NCI-H774 (cell line): ENCODE measurements at regions not wholly inside any gene's neighbourhood (a gene's known extent, or its start where the extent isn't known, plus 50 kb on each side); places are given as distances from the start of the nearest gene placed in this dataset.

Experiments
- DNase-seq: peaks from one replicate; lab custom pipeline; 2025; lab: John Stamatoyannopoulos, UW

DNA sequence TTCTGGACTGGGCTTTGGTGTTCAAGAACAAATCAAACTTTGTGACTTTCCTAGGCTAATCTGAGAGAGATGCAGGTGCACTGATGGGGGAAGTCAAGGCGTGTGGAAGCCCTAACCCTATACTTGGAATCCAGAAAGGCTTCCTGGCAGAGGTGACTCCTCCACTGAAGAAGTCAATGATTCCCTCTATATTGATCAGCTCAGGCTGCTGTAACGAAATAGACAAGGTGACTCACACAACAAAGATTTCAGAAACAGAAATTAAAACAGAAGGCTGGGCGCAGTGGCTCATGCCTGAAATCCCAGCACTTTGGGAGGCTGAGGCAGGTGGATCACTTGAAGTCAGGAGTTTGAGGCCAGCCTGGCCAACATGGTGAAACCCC, 69.6 kb upstream of the GGTA1 start:
- no peak for DNase-seq

DNA sequence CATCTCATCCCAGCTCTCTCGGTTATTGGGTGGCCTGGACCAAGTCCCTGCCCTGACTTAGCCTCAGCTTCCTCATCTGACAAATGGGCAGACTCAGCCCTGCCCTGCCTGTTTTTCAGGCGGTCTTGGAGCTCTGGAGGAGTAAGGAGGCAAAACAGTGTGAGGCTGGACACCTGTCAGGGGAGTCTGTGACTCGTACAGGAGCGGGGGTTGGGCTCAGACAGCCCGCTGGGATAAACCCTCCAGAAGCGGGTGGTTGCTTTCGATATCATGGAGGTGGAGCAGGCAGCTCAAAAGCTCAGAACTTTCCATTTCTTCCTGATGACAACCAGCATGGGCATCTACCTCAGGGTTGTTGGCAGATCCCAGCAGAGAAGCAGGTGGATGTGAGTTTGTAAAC, 72.9 kb upstream of the GGTA1 start:
- DNase-seq: no peak

GRCh38 chr9:121573717-121574485, 74.3 kb upstream of the GGTA1 start:
- no peak for DNase-seq

GRCh38 chr9:121574774-121575519, 75.3 kb upstream of the GGTA1 start:
- no peak for DNase-seq

- DNase-seq: no peak
These were observed 75.0 kb upstream of the DAB2IP start for GRCh38 chr9:121576281-121577075.

GRCh38 chr9:121577166-121577565, 74.3 kb upstream of the DAB2IP start:
- no peak for DNase-seq

DNA sequence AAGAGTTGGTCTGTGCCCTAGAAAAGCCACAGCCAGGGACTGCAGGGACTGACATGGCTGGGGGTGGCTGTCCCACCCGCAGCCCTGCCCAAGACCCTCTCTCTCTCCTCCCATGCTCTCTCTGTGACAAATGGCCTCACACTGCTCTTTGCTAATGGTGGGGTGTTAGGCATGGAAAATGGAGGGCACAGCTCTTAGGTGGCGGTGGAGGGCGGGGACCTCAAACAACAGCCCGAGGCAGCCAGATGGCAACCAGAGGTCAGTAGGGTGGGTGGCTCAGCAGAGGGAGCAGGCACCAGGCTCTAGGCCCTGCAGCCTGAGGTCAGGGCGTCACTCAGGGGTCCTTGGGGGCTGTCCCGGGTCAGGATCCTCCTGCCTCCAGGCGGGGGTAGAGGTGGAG, 73.9 kb upstream of the DAB2IP start:
- no peak for DNase-seq

GRCh38 chr9:121581786-121582600, 69.4 kb upstream of the DAB2IP start:
- no peak for DNase-seq

DNA sequence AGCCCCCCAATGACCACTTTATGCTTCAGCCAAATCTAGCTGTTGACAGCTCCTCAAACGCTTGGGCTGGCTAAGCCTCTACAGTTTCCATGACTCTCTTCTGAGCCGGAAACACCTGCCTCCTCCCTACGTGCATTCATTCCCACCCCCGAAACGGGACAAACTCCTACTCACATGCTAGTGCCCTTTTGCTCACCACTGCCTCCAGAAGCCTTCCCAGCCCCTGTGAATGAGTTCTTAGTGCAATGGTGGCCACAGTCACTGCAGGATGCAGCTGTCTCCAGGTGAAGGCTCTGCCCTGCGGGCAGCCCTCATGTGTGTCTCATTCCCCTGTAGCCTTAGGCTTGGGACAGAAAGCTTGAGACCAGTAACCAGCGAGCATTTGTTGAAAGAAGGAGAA, 68.8 kb upstream of the DAB2IP start:
- no peak for DNase-seq

GRCh38 chr9:121584421-121584820, 67.0 kb upstream of the DAB2IP start:
- no peak for DNase-seq

GRCh38 chr9:121587863-121588262, 63.6 kb upstream of the DAB2IP start:
- DNase-seq: no peak

DNA sequence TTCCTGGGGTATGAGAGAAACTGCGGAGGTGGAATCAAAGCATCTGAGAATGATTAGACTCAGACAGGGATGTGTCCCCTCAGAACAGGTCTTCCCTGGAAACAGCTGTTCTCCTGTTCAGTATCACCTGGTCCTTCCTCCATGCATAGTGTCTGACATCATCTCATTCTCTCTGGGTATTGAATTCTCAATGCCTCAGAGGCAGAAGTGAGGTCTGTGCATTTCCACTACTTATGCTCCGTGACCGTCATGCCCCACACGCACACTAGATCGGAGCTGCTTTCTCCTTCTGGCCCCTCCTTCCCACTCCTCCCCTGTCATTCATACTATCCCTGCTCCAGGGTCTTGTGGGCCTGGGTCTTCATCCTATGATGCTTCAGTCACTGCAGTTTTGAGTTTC, 61.4 kb upstream of the DAB2IP start:
- no peak for DNase-seq

- DNase-seq: no peak
These were observed 59.2 kb upstream of the DAB2IP start for GRCh38 chr9:121592265-121592664.

- DNase-seq: no peak
These were observed 58.4 kb upstream of the DAB2IP start for GRCh38 chr9:121593066-121593465.

- DNase-seq: no peak
These were observed 54.9 kb upstream of the DAB2IP start for GRCh38 chr9:121596515-121596914.

DNA sequence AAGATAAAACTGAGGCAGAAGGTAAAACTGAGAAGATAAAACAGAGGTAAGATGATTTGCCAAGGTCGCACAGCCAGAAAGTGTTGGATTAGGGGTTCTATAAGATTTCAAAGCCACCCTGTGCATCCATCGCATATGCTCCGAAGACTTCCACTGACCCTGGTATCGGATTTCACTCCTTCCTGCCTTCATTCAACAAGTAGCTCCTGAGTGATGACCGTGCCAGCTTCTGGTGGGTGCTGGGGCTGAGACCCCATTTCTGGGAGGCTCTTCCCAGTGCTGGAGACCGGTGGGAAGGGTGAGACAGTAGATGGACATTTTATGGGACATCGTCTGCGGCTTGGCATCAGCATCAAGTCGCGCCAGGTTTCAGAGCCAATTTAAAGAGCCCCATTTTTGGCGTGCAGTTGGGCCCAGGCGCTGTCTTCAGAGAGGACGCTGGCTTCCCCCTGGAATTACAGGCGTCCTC, 53.7 kb upstream of the DAB2IP start:
- no peak for DNase-seq

DNA sequence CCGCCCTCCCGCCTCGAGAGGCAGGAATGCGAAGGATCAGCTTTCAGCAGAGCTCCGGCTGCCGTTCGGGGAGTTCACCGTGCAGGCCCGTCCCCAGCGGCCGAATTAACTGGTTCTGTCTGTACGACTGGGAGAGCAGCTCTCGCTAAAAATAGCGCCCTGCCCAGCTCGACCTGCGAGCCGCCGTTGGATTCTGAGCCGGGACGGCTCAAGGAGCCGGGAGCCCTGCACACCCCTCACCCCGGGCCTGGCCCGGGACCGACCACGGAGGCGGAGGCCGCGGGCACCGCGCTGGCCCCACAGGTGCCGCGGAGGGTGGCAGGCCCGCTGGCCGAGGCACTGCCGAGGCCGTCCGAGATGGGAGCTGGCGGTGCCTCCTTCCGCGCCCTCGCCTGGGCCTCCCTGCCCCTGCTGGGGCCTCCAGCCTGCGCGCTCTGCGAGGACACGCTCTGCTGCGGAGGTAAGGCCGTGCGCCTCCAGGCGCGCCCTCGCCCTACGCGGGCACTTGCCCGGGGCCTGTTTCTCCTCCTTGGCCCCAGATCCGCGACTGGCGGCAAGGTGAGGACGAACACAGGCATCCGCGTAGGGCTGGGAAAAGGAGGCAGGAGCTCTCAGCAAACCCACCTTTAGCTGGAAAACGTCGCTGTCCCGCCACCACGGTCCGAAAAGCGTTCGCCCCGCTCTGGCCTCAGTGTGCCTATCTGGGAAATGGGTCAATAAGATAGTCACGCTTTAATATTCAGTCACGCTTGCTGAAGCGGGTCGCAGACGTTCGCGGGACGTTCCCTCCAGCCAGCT, 53.1 kb upstream of the DAB2IP start:
- no peak for DNase-seq

- no peak for DNase-seq
These were observed 52.2 kb upstream of the DAB2IP start for GRCh38 chr9:121598965-121599871.

GRCh38 chr9:121599872-121600585, 51.4 kb upstream of the DAB2IP start:
- no peak for DNase-seq
